Activated CD4-positive, alpha-beta T cell treated with anti-CD3 and anti-CD28 coated beads for 36 hours (primary cell): ENCODE measurements at regions not wholly inside any gene's neighbourhood (a gene's known extent, or its start where the extent isn't known, plus 50 kb on each side); places are given as distances from the start of the nearest gene placed in this dataset.

Experiments used
- ATAC-seq: fragments of 200-7000 bp; cut with Tn5 transposase; one replicate; pipeline ENCODE4 v1.10.0; 2021; ENCODE audit warnings: mild to moderate bottlenecking, moderate library complexity
- CTCF ChIA-PET: fragments of 350-600 bp; sonication (Branson Sonifier 250); formaldehyde crosslinking; loops from one replicate; lab custom pipeline; 2021; ENCODE audit warnings: antibody characterized with exemption; lab: Charles Lee
- POLR2A ChIA-PET: fragments of 350-600 bp; sonication (Branson Sonifier 250); formaldehyde crosslinking; loops from one replicate; lab custom pipeline; 2021; ENCODE audit warnings: antibody characterized with exemption, inconsistent platforms; lab: Charles Lee
- DNase-seq: peaks from one replicate; pipeline ENCODE4 v3.0.0-alpha.2; 2020
- H3K27ac Mint-ChIP-seq: one replicate; pipeline ENCODE4 v1.8.0; 2021; ENCODE audit warnings: mixed read lengths
- H3K27me3 Mint-ChIP-seq: one replicate; pipeline ENCODE4 v1.8.0; 2021; ENCODE audit warnings: mixed read lengths
- H3K36me3 Mint-ChIP-seq: one replicate; pipeline ENCODE4 v1.8.0; 2021; ENCODE audit warnings: low read depth, mixed read lengths
- H3K4me1 Mint-ChIP-seq: one replicate; pipeline ENCODE4 v1.8.0; 2021; ENCODE audit warnings: mixed read lengths
- H3K4me3 Mint-ChIP-seq: one replicate; pipeline ENCODE4 v1.8.0; 2021; ENCODE audit warnings: mild to moderate bottlenecking, moderate library complexity, mixed read lengths
- H3K9me3 Mint-ChIP-seq: one replicate; pipeline ENCODE4 v1.8.0; 2021; ENCODE audit warnings: low read depth, mixed read lengths
- intact Hi-C, 2 experiments: fragments of 100-400 bp; cut with DNase I in 1 of 2; cut with micrococcal nuclease in 1 of 2; formaldehyde crosslinking; loops; one replicate each; pipeline versions ENCODE4 v1.14.2 to v1.15.1; 2022 to 2024; cut with DNase I, micrococcal nuclease

GRCh38 chr1:80987824-80988223 lies 812.9 kb upstream of the ADGRL2 start:
- CTCF ChIA-PET, result no interaction called here
- POLR2A ChIA-PET, result no interaction called here

GRCh38 chr1:80987106-80987505 lies 813.6 kb upstream of the ADGRL2 start:
- DNase-seq, result no peak
- Mint-ChIP-seq H3K27ac (no peak overlapping the region), H3K27me3 (no peaks in the 10 kb centered on the region), H3K4me3 (no peak overlapping the region), H3K4me1 (no peaks in the 10 kb centered on the region), H3K36me3 (no peaks in the 10 kb centered on the region), H3K9me3 (peaks cover 3% of the 10 kb centered on the region)
- ATAC-seq, result no peak
- intact Hi-C loops, result no loop called here
- CTCF ChIA-PET, result no interaction called here
- POLR2A ChIA-PET, result no interaction called here

More at GRCh38 chr1:80987824-80988223, 812.9 kb upstream of the ADGRL2 start:
- Mint-ChIP-seq H3K4me3 (no peak overlapping the region), H3K27ac (no peak overlapping the region), H3K9me3 (peaks cover 3% of the 10 kb centered on the region), H3K36me3 (no peaks in the 10 kb centered on the region), H3K27me3 (no peaks in the 10 kb centered on the region), H3K4me1 (no peaks in the 10 kb centered on the region)
- no peak for DNase-seq
- intact Hi-C loops, result no loop called here
- no peak for ATAC-seq

GRCh38 chr1:80982831-80983230 lies 817.9 kb upstream of the ADGRL2 start:
- intact Hi-C loops, result no loop called here
- no peaks in the 10 kb centered on the region for H3K36me3 Mint-ChIP-seq
- H3K9me3 Mint-ChIP-seq, result peaks cover 7% of the 10 kb centered on the region
- H3K4me3 Mint-ChIP-seq, result no peak overlapping the region
- H3K27ac Mint-ChIP-seq, result no peak overlapping the region
- ATAC-seq (no peak), DNase-seq (no peak)
- ChIA-PET CTCF (no interaction called here), POLR2A (no interaction called here)
- H3K4me1 Mint-ChIP-seq, result no peaks in the 10 kb centered on the region
- no peaks in the 10 kb centered on the region for H3K27me3 Mint-ChIP-seq

DNA sequence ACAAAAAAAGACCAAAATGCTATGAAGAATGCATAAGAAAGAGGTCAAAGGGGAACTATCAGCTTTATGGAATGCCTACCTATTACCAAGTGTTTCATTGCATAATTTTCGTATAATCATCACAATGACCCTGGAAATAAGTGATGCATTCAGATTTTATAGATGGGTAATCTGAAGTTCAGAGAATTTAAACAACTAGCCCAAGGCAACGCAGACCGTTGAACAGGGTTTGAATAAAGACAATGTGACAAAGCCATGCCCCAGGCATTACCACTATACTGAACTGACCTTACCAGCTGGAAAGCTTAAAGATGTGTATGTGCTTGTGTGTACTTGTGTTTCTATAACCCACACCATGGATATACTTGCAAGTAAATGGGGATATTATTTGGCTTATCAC lies 827.6 kb upstream of the ADGRL2 start:
- DNase-seq (no peak), ATAC-seq (no peak)
- Mint-ChIP-seq H3K4me1 (no peaks in the 10 kb centered on the region), H3K27me3 (no peaks in the 10 kb centered on the region), H3K4me3 (no peak overlapping the region), H3K27ac (no peak overlapping the region), H3K9me3 (no peaks in the 10 kb centered on the region), H3K36me3 (no peaks in the 10 kb centered on the region)
- ChIA-PET POLR2A (no interaction called here), CTCF (interaction anchor here (0.7 kb wide), 1 partner anchor 850 kb away, joined by 3 read pairs; no protein-coding TSS in a partner anchor)
- intact Hi-C loops, result no loop called here

GRCh38 chr1:80966266-80966665 lies 834.5 kb upstream of the ADGRL2 start:
- peaks cover 3% of the 10 kb centered on the region for H3K9me3 Mint-ChIP-seq
- intact Hi-C loops, result no loop called here
- H3K27ac Mint-ChIP-seq, result no peak overlapping the region
- H3K27me3 Mint-ChIP-seq, result no peaks in the 10 kb centered on the region
- POLR2A ChIA-PET, result no interaction called here
- no peak overlapping the region for H3K4me3 Mint-ChIP-seq
- no peaks in the 10 kb centered on the region for H3K4me1 Mint-ChIP-seq
- ATAC-seq, result no peak
- CTCF ChIA-PET, result interaction anchor here (0.8 kb wide), 1 partner anchor 14 kb away, joined by 3 read pairs; no protein-coding TSS in a partner anchor
- no peak for DNase-seq
- H3K36me3 Mint-ChIP-seq, result no peaks in the 10 kb centered on the region

DNA sequence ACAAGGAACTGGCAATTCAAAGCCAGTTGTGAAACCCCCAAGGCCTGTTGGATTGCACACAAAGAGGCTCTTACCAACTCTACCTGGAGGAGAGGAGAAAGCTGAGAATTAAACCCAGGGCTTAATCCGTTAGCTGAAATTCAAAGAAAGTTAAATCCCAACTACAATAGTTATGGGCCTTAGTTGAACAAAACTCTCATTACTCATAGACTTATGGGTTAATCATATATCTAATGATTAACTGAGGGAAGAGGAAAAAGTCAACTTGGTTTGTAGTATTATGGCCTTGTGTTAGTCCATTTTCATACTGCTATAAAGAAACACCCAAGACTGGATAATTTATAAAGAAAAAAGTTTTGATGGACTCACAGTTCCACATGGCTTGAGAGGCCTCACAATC lies 838.2 kb upstream of the ADGRL2 start:
- DNase-seq, result no peak
- peaks cover 3% of the 10 kb centered on the region for H3K9me3 Mint-ChIP-seq
- ATAC-seq, result no peak
- no peaks in the 10 kb centered on the region for H3K4me1 Mint-ChIP-seq
- ChIA-PET CTCF (no interaction called here), POLR2A (no interaction called here)
- H3K4me3 Mint-ChIP-seq, result no peak overlapping the region
- no peak overlapping the region for H3K27ac Mint-ChIP-seq
- no peaks in the 10 kb centered on the region for H3K27me3 Mint-ChIP-seq
- intact Hi-C loops, result no loop called here
- no peaks in the 10 kb centered on the region for H3K36me3 Mint-ChIP-seq

- ATAC-seq (no peak), DNase-seq (no peak)
- Mint-ChIP-seq H3K4me3 (no peak overlapping the region), H3K9me3 (peaks cover 3% of the 10 kb centered on the region), H3K27me3 (no peaks in the 10 kb centered on the region), H3K4me1 (no peaks in the 10 kb centered on the region), H3K36me3 (no peaks in the 10 kb centered on the region), H3K27ac (no peak overlapping the region)
- ChIA-PET CTCF (no interaction called here), POLR2A (no interaction called here)
- intact Hi-C loops, result no loop called here
These were observed 839.1 kb upstream of the ADGRL2 start for GRCh38 chr1:80961464-80962190.

DNA sequence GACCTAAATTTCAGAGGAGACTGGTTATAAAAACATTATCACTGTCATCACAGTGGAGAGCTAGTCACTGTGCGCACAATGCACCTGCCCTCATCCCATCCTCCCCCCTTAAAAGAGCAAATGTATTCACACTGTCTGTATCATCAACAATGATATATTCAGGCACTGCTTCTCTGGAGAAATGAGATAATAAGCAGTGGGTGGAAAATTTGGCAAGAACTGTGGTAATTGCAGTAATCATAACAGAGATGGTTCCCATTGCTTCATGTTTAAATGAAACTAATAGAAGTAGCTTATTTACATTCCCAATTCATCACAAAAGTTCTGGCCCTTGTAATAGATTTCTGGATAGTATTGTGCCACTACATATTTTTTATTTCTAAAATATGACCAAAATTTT lies 867.4 kb upstream of the ADGRL2 start:
- Mint-ChIP-seq H3K27ac (no peak overlapping the region), H3K36me3 (no peaks in the 10 kb centered on the region), H3K4me1 (no peaks in the 10 kb centered on the region), H3K4me3 (no peak overlapping the region), H3K9me3 (peaks cover 18% of the 10 kb centered on the region), H3K27me3 (no peaks in the 10 kb centered on the region)
- ATAC-seq (no peak), DNase-seq (no peak)
- ChIA-PET CTCF (no interaction called here), POLR2A (no interaction called here)
- intact Hi-C loops, result no loop called here

DNA sequence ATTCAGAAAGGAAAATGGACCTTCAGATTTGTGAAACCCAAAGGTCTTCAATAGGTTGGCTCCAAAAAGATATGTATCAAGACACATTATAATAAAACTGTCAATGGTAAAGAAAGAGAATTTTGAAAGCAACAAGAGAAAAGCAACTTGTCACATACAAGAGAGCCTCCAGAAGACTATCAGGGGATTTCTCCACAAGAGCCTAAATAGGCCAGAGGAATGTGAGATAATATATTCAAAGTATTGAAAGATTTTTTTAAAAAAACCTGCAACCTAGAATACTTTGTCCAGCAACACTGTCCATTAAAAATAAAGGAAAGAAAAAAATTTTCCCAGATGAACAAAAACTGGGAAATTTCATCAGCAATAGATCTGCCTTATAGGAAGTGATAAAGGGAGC lies 869.6 kb upstream of the ADGRL2 start:
- Mint-ChIP-seq H3K27ac (no peak overlapping the region), H3K4me1 (no peaks in the 10 kb centered on the region), H3K27me3 (no peaks in the 10 kb centered on the region), H3K36me3 (no peaks in the 10 kb centered on the region), H3K9me3 (peaks cover 20% of the 10 kb centered on the region), H3K4me3 (no peak overlapping the region)
- DNase-seq, result no peak
- ATAC-seq, result no peak
- intact Hi-C loops, result no loop called here
- POLR2A ChIA-PET, result no interaction called here
- CTCF ChIA-PET, result no interaction called here

DNA sequence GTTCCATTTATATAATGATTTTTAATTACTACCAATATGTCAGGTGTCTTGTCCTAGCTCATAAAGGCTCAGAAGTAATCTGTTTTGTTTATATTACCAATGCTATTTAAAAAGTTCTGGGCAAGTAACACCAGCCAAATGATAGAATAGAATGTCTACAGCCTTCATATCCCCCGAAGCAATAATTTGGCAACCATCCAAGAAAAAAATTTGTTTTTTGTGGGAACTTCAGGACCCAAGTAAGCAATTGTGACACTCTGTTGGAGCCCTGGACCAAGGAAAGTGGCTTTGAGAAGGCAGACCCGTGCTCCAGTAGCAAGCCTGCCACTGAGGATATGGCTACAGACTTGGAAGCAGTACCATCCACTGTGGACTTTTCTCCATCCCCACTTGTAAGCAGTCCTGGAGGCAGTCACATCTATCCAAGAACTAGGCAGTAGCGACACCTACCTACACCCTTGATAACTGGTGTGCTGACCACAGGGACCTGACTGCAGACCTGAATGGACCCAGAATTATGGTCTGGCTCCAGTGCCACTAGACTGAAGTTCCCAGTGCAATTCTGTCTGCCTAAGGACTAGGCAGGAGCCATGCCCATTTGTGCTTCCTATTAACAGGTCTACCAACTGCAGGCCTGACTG lies 870.7 kb upstream of the ADGRL2 start:
- no peak for ATAC-seq
- Mint-ChIP-seq H3K27ac (no peak overlapping the region), H3K4me3 (no peak overlapping the region), H3K4me1 (no peaks in the 10 kb centered on the region), H3K27me3 (no peaks in the 10 kb centered on the region), H3K36me3 (no peaks in the 10 kb centered on the region), H3K9me3 (peaks cover 19% of the 10 kb centered on the region)
- intact Hi-C loops, result no loop called here
- POLR2A ChIA-PET, result no interaction called here
- CTCF ChIA-PET, result no interaction called here
- DNase-seq, result no peak

DNA sequence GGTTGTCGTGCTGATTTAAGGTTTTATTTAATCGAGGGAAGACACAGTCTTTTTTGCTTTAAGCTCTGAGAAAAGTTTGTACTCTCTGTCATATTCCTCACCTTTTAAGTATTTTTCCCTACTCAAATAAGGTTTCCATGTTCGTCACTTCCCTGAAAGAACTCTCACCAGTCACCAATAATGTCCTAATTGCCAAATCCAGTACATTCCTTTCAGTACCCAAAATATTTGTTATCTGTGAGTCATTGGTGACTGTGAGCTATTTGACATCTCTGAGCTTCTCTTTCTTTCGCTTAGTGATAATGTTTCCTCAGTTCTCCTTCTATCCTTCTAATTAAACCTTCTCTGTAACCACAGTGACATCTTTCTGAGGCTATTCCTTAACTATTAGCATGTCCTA lies 874.2 kb upstream of the ADGRL2 start:
- ATAC-seq (no peak), DNase-seq (no peak)
- Mint-ChIP-seq H3K9me3 (peaks cover 14% of the 10 kb centered on the region), H3K27me3 (no peaks in the 10 kb centered on the region), H3K36me3 (no peaks in the 10 kb centered on the region), H3K27ac (no peak overlapping the region), H3K4me1 (no peaks in the 10 kb centered on the region), H3K4me3 (no peak overlapping the region)
- intact Hi-C loops, result no loop called here
- POLR2A ChIA-PET, result no interaction called here
- CTCF ChIA-PET, result interaction anchor here (0.5 kb wide), 1 partner anchor 152 kb away, joined by 3 read pairs; no protein-coding TSS in a partner anchor

GRCh38 chr1:80925130-80925805 lies 875.5 kb upstream of the ADGRL2 start:
- H3K4me3 Mint-ChIP-seq, result no peak overlapping the region
- H3K27me3 Mint-ChIP-seq, result no peaks in the 10 kb centered on the region
- intact Hi-C loops, result no loop called here
- ATAC-seq (no peak), DNase-seq (no peak)
- ChIA-PET CTCF (no interaction called here), POLR2A (no interaction called here)
- no peaks in the 10 kb centered on the region for H3K36me3 Mint-ChIP-seq
- no peak overlapping the region for H3K27ac Mint-ChIP-seq
- H3K9me3 Mint-ChIP-seq, result peaks cover 8% of the 10 kb centered on the region
- H3K4me1 Mint-ChIP-seq, result no peaks in the 10 kb centered on the region
